ENCODE measurements at regions not wholly inside any gene's neighbourhood (a gene's known extent, or its start where the extent isn't known, plus 50 kb on each side); places are given as distances from the start of the nearest gene placed in this dataset.
"Not testable (repeated sequence)": the region's sequence is repeated elsewhere in the genome, so short reads cannot be mapped to it uniquely, and the experiment has no call there.

GRCh38 chr7:138247081-138247480 lies 170.8 kb downstream of the AKR1D1 start:
- in situ Hi-C loops (cut with HindIII; ENCODE audit: low pct_unique_long_range_greater_than_20kb, low sequenced_read_pairs): no loop called here
- DNase-seq (ENCODE audit: low read depth in 1 of 2, low spot score in 1 of 2): no peak
- TF ChIP-seq JUND (IDR thresholded peaks at IDR 0.05; ENCODE audit: low read depth): no peak

- in situ Hi-C loops (cut with HindIII; ENCODE audit: low pct_unique_long_range_greater_than_20kb, low sequenced_read_pairs): no loop called here
- no peak for DNase-seq (ENCODE audit: low read depth in 1 of 2, low spot score in 1 of 2)
- no peak for TF ChIP-seq JUND (IDR thresholded peaks at IDR 0.05; ENCODE audit: low read depth)
Measured at GRCh38 chr7:138247568-138248333, 171.5 kb downstream of the AKR1D1 start.

GRCh38 chr7:138248609-138249008 lies 172.3 kb downstream of the AKR1D1 start:
- no peak for DNase-seq (ENCODE audit: low read depth in 1 of 2, low spot score in 1 of 2)
- in situ Hi-C loops (cut with HindIII; ENCODE audit: low pct_unique_long_range_greater_than_20kb, low sequenced_read_pairs): no loop called here
- TF ChIP-seq JUND (IDR thresholded peaks at IDR 0.05; ENCODE audit: low read depth): no peak

GRCh38 chr7:138249975-138250374 lies 173.7 kb downstream of the AKR1D1 start:
- in situ Hi-C loops (cut with HindIII; ENCODE audit: low pct_unique_long_range_greater_than_20kb, low sequenced_read_pairs): no loop called here
- no peak for DNase-seq (ENCODE audit: low read depth in 1 of 2, low spot score in 1 of 2)
- no peak for TF ChIP-seq JUND (IDR thresholded peaks at IDR 0.05; ENCODE audit: low read depth)

- in situ Hi-C loops (cut with HindIII; ENCODE audit: low pct_unique_long_range_greater_than_20kb, low sequenced_read_pairs); DNase-seq (ENCODE audit: low read depth in 1 of 2, low spot score in 1 of 2): not testable (repeated sequence)
Measured at GRCh38 chr7:138252666-138253065, 176.4 kb downstream of the AKR1D1 start.

GRCh38 chr7:138254444-138254843 lies 178.2 kb downstream of the AKR1D1 start:
- no peak for DNase-seq (ENCODE audit: low read depth in 1 of 2, low spot score in 1 of 2)
- in situ Hi-C loops (cut with HindIII; ENCODE audit: low pct_unique_long_range_greater_than_20kb, low sequenced_read_pairs): no loop called here

GRCh38 chr7:138257459-138258196 lies 181.4 kb downstream of the AKR1D1 start:
- no peak for DNase-seq (ENCODE audit: low read depth in 1 of 2, low spot score in 1 of 2)
- no peak for TF ChIP-seq JUND (IDR thresholded peaks at IDR 0.05; ENCODE audit: low read depth)
- in situ Hi-C loops (cut with HindIII; ENCODE audit: low pct_unique_long_range_greater_than_20kb, low sequenced_read_pairs): no loop called here

More at GRCh38 chr7:138254444-138254843, 178.2 kb downstream of the AKR1D1 start:
- no peak for TF ChIP-seq JUND (IDR thresholded peaks at IDR 0.05; ENCODE audit: low read depth)

GRCh38 chr7:138258197-138258559 lies 181.9 kb downstream of the AKR1D1 start:
- no peak for DNase-seq (ENCODE audit: low read depth in 1 of 2, low spot score in 1 of 2)
- no peak for TF ChIP-seq JUND (IDR thresholded peaks at IDR 0.05; ENCODE audit: low read depth)
- in situ Hi-C loops (cut with HindIII; ENCODE audit: low pct_unique_long_range_greater_than_20kb, low sequenced_read_pairs): no loop called here

GRCh38 chr7:138259675-138260074 lies 183.4 kb downstream of the AKR1D1 start:
- in situ Hi-C loops (cut with HindIII; ENCODE audit: low pct_unique_long_range_greater_than_20kb, low sequenced_read_pairs): no loop called here
- DNase-seq (ENCODE audit: low read depth in 1 of 2, low spot score in 1 of 2): no peak
- TF ChIP-seq JUND (IDR thresholded peaks at IDR 0.05; ENCODE audit: low read depth): no peak

GRCh38 chr7:138267934-138268333 lies 191.7 kb downstream of the AKR1D1 start:
- TF ChIP-seq JUND (IDR thresholded peaks at IDR 0.05; ENCODE audit: low read depth): no peak
- in situ Hi-C loops (cut with HindIII; ENCODE audit: low pct_unique_long_range_greater_than_20kb, low sequenced_read_pairs): no loop called here
- no peak for DNase-seq (ENCODE audit: low read depth in 1 of 2, low spot score in 1 of 2)

GRCh38 chr7:138276891-138277290 lies 183.2 kb upstream of the TRIM24 start:
- TF ChIP-seq JUND (IDR thresholded peaks at IDR 0.05; ENCODE audit: low read depth): no peak

GRCh38 chr7:138278601-138279000 lies 181.5 kb upstream of the TRIM24 start:
- TF ChIP-seq JUND (IDR thresholded peaks at IDR 0.05; ENCODE audit: low read depth): no peak
- DNase-seq (ENCODE audit: low read depth in 1 of 2, low spot score in 1 of 2): no peak
- in situ Hi-C loops (cut with HindIII; ENCODE audit: low pct_unique_long_range_greater_than_20kb, low sequenced_read_pairs): no loop called here

More at GRCh38 chr7:138276891-138277290, 183.2 kb upstream of the TRIM24 start:
- no peak for DNase-seq (ENCODE audit: low read depth in 1 of 2, low spot score in 1 of 2)
- in situ Hi-C loops (cut with HindIII; ENCODE audit: low pct_unique_long_range_greater_than_20kb, low sequenced_read_pairs): no loop called here

- TF ChIP-seq JUND (IDR thresholded peaks at IDR 0.05; ENCODE audit: low read depth): no peak
- no peak for DNase-seq (ENCODE audit: low read depth in 1 of 2, low spot score in 1 of 2)
- in situ Hi-C loops (cut with HindIII; ENCODE audit: low pct_unique_long_range_greater_than_20kb, low sequenced_read_pairs): no loop called here
Measured at GRCh38 chr7:138282997-138283396, 177.1 kb upstream of the TRIM24 start.

Measured in T47D (cell line).